ENCODE measurements at regions not wholly inside any gene's neighbourhood (a gene's known extent, or its start where the extent isn't known, plus 50 kb on each side); places are given as distances from the start of the nearest gene placed in this dataset.

DNA sequence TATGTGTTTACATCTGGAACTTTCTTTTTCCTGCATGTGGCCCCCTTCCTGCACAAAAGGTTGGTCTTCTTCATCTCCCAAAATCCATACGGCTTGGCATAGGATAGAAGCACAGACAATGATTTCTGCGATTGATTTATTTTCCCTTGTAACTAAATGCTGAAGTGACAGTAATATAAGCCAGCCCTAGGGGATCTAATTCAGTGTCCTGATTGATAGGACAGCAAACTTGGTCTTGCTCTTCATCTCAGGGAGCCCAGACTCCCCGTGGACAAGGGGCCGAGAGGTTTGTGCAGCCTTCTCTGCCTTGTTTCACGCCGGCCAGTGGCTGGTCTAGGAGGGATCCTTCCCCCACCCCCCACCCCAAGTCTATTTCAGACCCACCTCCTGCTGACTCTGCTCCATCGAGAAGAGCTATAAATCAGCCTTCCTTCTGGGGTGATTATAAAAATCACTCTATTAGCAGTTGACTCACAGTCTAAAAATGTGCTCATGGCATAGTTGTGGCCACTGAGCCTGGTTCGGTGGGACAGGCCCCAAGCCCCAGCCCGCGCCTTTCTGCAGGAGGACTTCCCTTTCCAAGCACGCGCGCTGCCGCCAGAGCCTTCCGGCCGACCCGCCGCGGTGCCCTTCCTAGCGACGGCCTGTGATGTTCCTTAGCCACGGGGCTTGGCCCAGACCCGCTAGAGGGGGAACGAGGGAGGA is 89.8 kb upstream of the COL5A1 start:
- Histone ChIP-seq H3K4me3 (ENCODE audit: extremely low read depth in 1 of 4, insufficient read depth in 2 of 4, low read depth in 3 of 4, low read length in 4 of 4) (no peak overlapping the region), H3K23me2 (ENCODE audit: low read depth, low read length) (no peaks in the 10 kb centered on the region), H4K8ac (ENCODE audit: extremely low read depth, insufficient read depth, low read length) (no peak overlapping the region), H2BK5ac (ENCODE audit: low read depth, low read length) (no peak overlapping the region), H3K4me1 (replicated peaks in 1 of 4; ENCODE audit: control insufficient read depth in 3 of 4, insufficient read depth in 4 of 4, low read length in 3 of 4) (peaks cover 0 to 6% (median under 1%) of the 10 kb centered on the region in 4 experiments; a peak in 3 of 7 replicates), H2BK15ac (ENCODE audit: low read length) (no peak overlapping the region), H2AFZ (ENCODE audit: low read length) (no peak overlapping the region), H2BK12ac (ENCODE audit: low read depth, low read length) (no peak overlapping the region), H3K4ac (replicated peaks; ENCODE audit: insufficient read length, low read depth, low read length) (no peak overlapping the region), H3K4me2 (ENCODE audit: insufficient read depth in 1 of 2, low read depth in 2 of 2, low read length in 2 of 2) (no peak overlapping the region), H3K23ac (ENCODE audit: insufficient read length) (no peak overlapping the region), H2AK5ac (ENCODE audit: low read depth, low read length) (no peak overlapping the region), H3K9ac (replicated peaks in 1 of 4; ENCODE audit: extremely low read depth in 1 of 4, low read depth in 3 of 4, low read length in 3 of 4) (no peak overlapping the region), H3K9me3 (ENCODE audit: insufficient read depth in 2 of 2, low read depth in 1 of 2, low read length in 1 of 2) (no peaks in the 10 kb centered on the region), H2BK120ac (replicated peaks; ENCODE audit: low read depth, low read length) (no peak overlapping the region), H3K36me3 (ENCODE audit: control insufficient read depth in 2 of 4, insufficient read depth in 4 of 4, low read length in 3 of 4) (no peaks in the 10 kb centered on the region), H3K18ac (ENCODE audit: extremely low read depth, low read length) (no peak overlapping the region), H3K79me1 (ENCODE audit: low read depth, low read length) (no peaks in the 10 kb centered on the region), H3K27ac (ENCODE audit: low read depth, low read length) (no peak overlapping the region), H3K56ac (replicated peaks; ENCODE audit: insufficient read length, low read depth, low read length) (no peak overlapping the region), H3K79me2 (ENCODE audit: control insufficient read depth in 1 of 2, insufficient read depth in 2 of 2, low read length in 2 of 2) (no peaks in the 10 kb centered on the region), H4K5ac (ENCODE audit: insufficient read length, low read depth, low read length) (no peak overlapping the region), H2BK20ac (ENCODE audit: low read length) (no peak overlapping the region), H3K14ac (ENCODE audit: insufficient read length) (no peak overlapping the region), H3K27me3 (replicated peaks in 1 of 4; ENCODE audit: control insufficient read depth in 3 of 4, extremely low read depth in 1 of 4, insufficient read depth in 3 of 4, low read length in 3 of 4) (no peaks in the 10 kb centered on the region), H4K20me1 (replicated peaks in 1 of 2; ENCODE audit: control insufficient read depth in 1 of 2, insufficient read depth in 2 of 2, low read length in 2 of 2) (no peaks in the 10 kb centered on the region), H4K91ac (replicated peaks; ENCODE audit: insufficient read length, low read length) (no peak overlapping the region)
- FAIRE-seq (no peak), DNase-seq (ENCODE audit: low read depth in 1 of 2, low spot score in 2 of 2) (no peak)
- 83% methylated on average over 23 of the region's 24 CpGs; no CpG with 5 or more reads in 1 of the 2 experiments for WGBS, 2 experiments (ENCODE audit: extremely low coverage in 1 of 2, insufficient coverage in 1 of 2, insufficient read length in 1 of 2, insufficient replicate concordance in 2 of 2, low coverage in 1 of 2, low lambda C conversion rate in 2 of 2, missing lambda C conversion rate in 1 of 2)
- POLR2A ChIA-PET (ENCODE audit: partially characterized antibody) = interaction anchor here (0.6 kb wide), 2 partner anchors 84 to 190 kb away, joined by 3 to 4 read pairs; no protein-coding TSS in a partner anchor
- CTCF ChIA-PET (ENCODE audit: partially characterized antibody) = interaction anchor here (1.4 to 3.2 kb wide), 2 partner anchors 102 to 109 kb away, joined by 3 to 15 read pairs; no protein-coding TSS in a partner anchor
- no peak for TF ChIP-seq FOSL1 (IDR thresholded peaks at IDR 0.05; ENCODE audit: insufficient read depth, low read depth, low read length)
- TF ChIP-seq EGR1 (IDR thresholded peaks at IDR 0.05; ENCODE audit: borderline replicate concordance, low read depth, low read length) = no peak
- TF ChIP-seq RXRA (IDR thresholded peaks at IDR 0.05; ENCODE audit: insufficient read depth, low read depth, low read length) = no peak
- TF ChIP-seq RBBP5 (IDR thresholded peaks at IDR 0.05; ENCODE audit: borderline replicate concordance, low read depth, low read length) = no peak
- no peak for TF ChIP-seq BACH1 (IDR thresholded peaks at IDR 0.05; ENCODE audit: low read length)
- no peak for TF ChIP-seq RAD21 (IDR thresholded peaks at IDR 0.05 in 1 of 2, conservative IDR thresholded peaks at IDR 0.05 in 1 of 2; ENCODE audit: low read depth in 2 of 2, low read length in 2 of 2)
